T-helper 17 cell (primary cell): ENCODE measurements at regions not wholly inside any gene's neighbourhood (a gene's known extent, or its start where the extent isn't known, plus 50 kb on each side); places are given as distances from the start of the nearest gene placed in this dataset.

ENCODE experiments used
- ATAC-seq: fragments of 150-1000 bp; cut with Tn5 transposase; 2 replicates; pipeline ENCODE4 v1.10.0; 2021; ENCODE audit warnings: mild to moderate bottlenecking, moderate library complexity
- DNase-seq, 3 donors: peaks; one replicate each; pipeline versions ENCODE4 v3.0.0 to v3.0.0-alpha.2; 2020 to 2021
- H3K9me3 ChIP-seq: one replicate; pipeline ENCODE4 v1.7.0; 2013; ENCODE audit warnings: low read length, mild to moderate bottlenecking; ENCODE audit not compliant: control insufficient read depth, poor library complexity, severe bottlenecking
- H3K27ac Mint-ChIP-seq: one replicate; pipeline ENCODE4 v1.8.0; 2022; ENCODE audit warnings: mild to moderate bottlenecking, moderate library complexity, mixed read lengths
- H3K27me3 Mint-ChIP-seq: one replicate; pipeline ENCODE4 v1.8.0; 2022; ENCODE audit warnings: mixed read lengths
- H3K36me3 Mint-ChIP-seq: one replicate; pipeline ENCODE4 v1.8.0; 2022; ENCODE audit warnings: low read depth, mixed read lengths
- H3K4me1 Mint-ChIP-seq: one replicate; pipeline ENCODE4 v1.8.0; 2022; ENCODE audit warnings: mild to moderate bottlenecking, mixed read lengths
- H3K4me3 Mint-ChIP-seq: one replicate; pipeline ENCODE4 v1.8.0; 2022; ENCODE audit warnings: mild to moderate bottlenecking, moderate library complexity, mixed read lengths

GRCh38 chr3:30503446-30503845, 103.0 kb upstream of the TGFBR2 start:
- DNase-seq (no peak), ATAC-seq (no peak)
- peaks cover 2% of the 10 kb centered on the region for H3K4me1 Mint-ChIP-seq
- no peaks in the 10 kb centered on the region for H3K9me3 ChIP-seq
- no peak overlapping the region for H3K27ac Mint-ChIP-seq
- H3K27me3 Mint-ChIP-seq: peaks cover 12% of the 10 kb centered on the region
- peaks cover 2% of the 10 kb centered on the region for H3K36me3 Mint-ChIP-seq
- no peak overlapping the region for H3K4me3 Mint-ChIP-seq

- Mint-ChIP-seq H3K36me3 (peaks cover 2% of the 10 kb centered on the region), H3K4me3 (no peak overlapping the region), H3K27ac (no peak overlapping the region), H3K4me1 (peaks cover 2% of the 10 kb centered on the region), H3K27me3 (no peaks in the 10 kb centered on the region)
- no peaks in the 10 kb centered on the region for H3K9me3 ChIP-seq
- ATAC-seq (no peak), DNase-seq (no peak)
Measured at GRCh38 chr3:30504939-30505338, 101.5 kb upstream of the TGFBR2 start.

GRCh38 chr3:30505866-30506520, 100.4 kb upstream of the TGFBR2 start:
- ATAC-seq (no peak), DNase-seq (no peak)
- no peak overlapping the region for H3K27ac Mint-ChIP-seq
- H3K36me3 Mint-ChIP-seq: peaks cover 2% of the 10 kb centered on the region
- H3K9me3 ChIP-seq: no peaks in the 10 kb centered on the region
- H3K27me3 Mint-ChIP-seq: no peaks in the 10 kb centered on the region
- no peak overlapping the region for H3K4me3 Mint-ChIP-seq
- no peaks in the 10 kb centered on the region for H3K4me1 Mint-ChIP-seq

- Mint-ChIP-seq H3K4me3 (no peak overlapping the region), H3K36me3 (peaks cover 2% of the 10 kb centered on the region), H3K27ac (no peak overlapping the region), H3K4me1 (peaks cover 7% of the 10 kb centered on the region), H3K27me3 (peaks cover 6% of the 10 kb centered on the region)
- ATAC-seq (no peak), DNase-seq (no peak)
- peaks cover 2% of the 10 kb centered on the region for H3K9me3 ChIP-seq
Measured at GRCh38 chr3:30508339-30508738, 98.1 kb upstream of the TGFBR2 start.

- Mint-ChIP-seq H3K27me3 (peaks cover 6% of the 10 kb centered on the region), H3K4me3 (no peak overlapping the region), H3K27ac (no peak overlapping the region), H3K4me1 (peaks cover 7% of the 10 kb centered on the region), H3K36me3 (peaks cover 2% of the 10 kb centered on the region)
- no peak for DNase-seq
- peaks cover 2% of the 10 kb centered on the region for H3K9me3 ChIP-seq
- no peak for ATAC-seq
Measured at GRCh38 chr3:30510596-30510995, 95.8 kb upstream of the TGFBR2 start.

- Mint-ChIP-seq H3K4me3 (no peak overlapping the region), H3K27me3 (peaks cover 6% of the 10 kb centered on the region), H3K4me1 (peaks cover 7% of the 10 kb centered on the region), H3K36me3 (peaks cover 2% of the 10 kb centered on the region), H3K27ac (no peak overlapping the region)
- no peak for ATAC-seq
- peaks cover 2% of the 10 kb centered on the region for H3K9me3 ChIP-seq
- DNase-seq: no peak
Measured at GRCh38 chr3:30511524-30512251, 94.7 kb upstream of the TGFBR2 start.

- DNase-seq (no peak), ATAC-seq (no peak)
- Mint-ChIP-seq H3K27ac (no peak overlapping the region), H3K4me3 (no peak overlapping the region), H3K27me3 (peaks cover 6% of the 10 kb centered on the region), H3K36me3 (no peaks in the 10 kb centered on the region), H3K4me1 (peaks cover 7% of the 10 kb centered on the region)
- H3K9me3 ChIP-seq: peaks cover 2% of the 10 kb centered on the region
Measured at GRCh38 chr3:30512576-30512975, 93.8 kb upstream of the TGFBR2 start.

GRCh38 chr3:30513374-30514152, 92.8 kb upstream of the TGFBR2 start:
- H3K4me1 Mint-ChIP-seq: peaks cover 11% of the 10 kb centered on the region
- H3K9me3 ChIP-seq: peaks cover 2% of the 10 kb centered on the region
- ATAC-seq (no peak), DNase-seq (no peak)
- no peaks in the 10 kb centered on the region for H3K36me3 Mint-ChIP-seq
- no peak overlapping the region for H3K4me3 Mint-ChIP-seq
- no peak overlapping the region for H3K27ac Mint-ChIP-seq
- peaks cover 6% of the 10 kb centered on the region for H3K27me3 Mint-ChIP-seq

- H3K36me3 Mint-ChIP-seq: no peaks in the 10 kb centered on the region
- H3K27ac Mint-ChIP-seq: no peak overlapping the region
- no peak for ATAC-seq
- H3K4me1 Mint-ChIP-seq: peaks cover 11% of the 10 kb centered on the region
- H3K9me3 ChIP-seq: peaks cover 2% of the 10 kb centered on the region
- H3K27me3 Mint-ChIP-seq: peaks cover 6% of the 10 kb centered on the region
- H3K4me3 Mint-ChIP-seq: no peak overlapping the region
- DNase-seq: no peak
Measured at GRCh38 chr3:30516238-30516637, 90.2 kb upstream of the TGFBR2 start.

- Mint-ChIP-seq H3K4me3 (no peak overlapping the region), H3K27ac (no peak overlapping the region)
Measured at GRCh38 chr3:30518181-30518864, 88.1 kb upstream of the TGFBR2 start.

GRCh38 chr3:30518872-30519271, 87.5 kb upstream of the TGFBR2 start:
- Mint-ChIP-seq H3K36me3 (no peaks in the 10 kb centered on the region), H3K4me3 (no peak overlapping the region), H3K27ac (no peak overlapping the region), H3K27me3 (peaks cover under 1% of the 10 kb centered on the region), H3K4me1 (peaks cover 3% of the 10 kb centered on the region)
- ATAC-seq (no peak), DNase-seq (no peak)
- H3K9me3 ChIP-seq: no peaks in the 10 kb centered on the region

More at GRCh38 chr3:30518181-30518864, 88.1 kb upstream of the TGFBR2 start:
- ATAC-seq (no peak), DNase-seq (no peak)
- no peaks in the 10 kb centered on the region for H3K9me3 ChIP-seq
- H3K36me3 Mint-ChIP-seq: no peaks in the 10 kb centered on the region
- H3K4me1 Mint-ChIP-seq: peaks cover 3% of the 10 kb centered on the region
- H3K27me3 Mint-ChIP-seq: no peaks in the 10 kb centered on the region

GRCh38 chr3:30520699-30521098, 85.7 kb upstream of the TGFBR2 start:
- H3K9me3 ChIP-seq: no peaks in the 10 kb centered on the region
- DNase-seq (no peak), ATAC-seq (no peak)
- peaks cover 9% of the 10 kb centered on the region for H3K27me3 Mint-ChIP-seq
- peaks cover 10% of the 10 kb centered on the region for H3K4me1 Mint-ChIP-seq
- no peak overlapping the region for H3K27ac Mint-ChIP-seq
- H3K36me3 Mint-ChIP-seq: no peaks in the 10 kb centered on the region
- no peak overlapping the region for H3K4me3 Mint-ChIP-seq

- Mint-ChIP-seq H3K27me3 (peaks cover 9% of the 10 kb centered on the region), H3K4me3 (no peak overlapping the region), H3K4me1 (peaks cover 10% of the 10 kb centered on the region), H3K36me3 (no peaks in the 10 kb centered on the region), H3K27ac (no peak overlapping the region)
- no peak for DNase-seq
- no peak for ATAC-seq
- no peaks in the 10 kb centered on the region for H3K9me3 ChIP-seq
Measured at GRCh38 chr3:30521156-30521715, 85.2 kb upstream of the TGFBR2 start.
